HUES6 (cell line): ENCODE measurements at regions not wholly inside any gene's neighbourhood (a gene's known extent, or its start where the extent isn't known, plus 50 kb on each side); places are given as distances from the start of the nearest gene placed in this dataset.

ENCODE experiments used
- H3K27ac ChIP-seq: 2 replicates; pipeline ENCODE4 v1.7.0; 2013; ENCODE audit warnings: low read depth, mild to moderate bottlenecking, low read length, inconsistent platforms
- H3K27me3 ChIP-seq: 2 replicates; pipeline ENCODE4 v1.6.1; 2013; ENCODE audit warnings: low read length; ENCODE audit not compliant: control insufficient read depth, insufficient read depth
- H3K36me3 ChIP-seq: 2 replicates; pipeline ENCODE4 v1.6.1; 2013; ENCODE audit warnings: low read length; ENCODE audit not compliant: control insufficient read depth, insufficient read depth
- H3K4me1 ChIP-seq: 2 replicates; pipeline ENCODE4 v1.6.1; 2013; ENCODE audit warnings: low read length; ENCODE audit not compliant: control insufficient read depth, insufficient read depth
- H3K4me3 ChIP-seq: 2 replicates; pipeline ENCODE4 v1.5.1; 2013; ENCODE audit warnings: low read depth, low read length
- H3K9ac ChIP-seq: one replicate; pipeline ENCODE4 v1.6.1; 2013; ENCODE audit warnings: mild to moderate bottlenecking, low read length
- H3K9me3 ChIP-seq: 2 replicates; pipeline ENCODE4 v1.6.1; 2013; ENCODE audit warnings: low read depth, low read length; ENCODE audit not compliant: control insufficient read depth, insufficient read depth

- no peak overlapping the region for H3K27ac ChIP-seq
- H3K4me1 ChIP-seq: no peaks in the 10 kb centered on the region
- no peaks in the 10 kb centered on the region for H3K36me3 ChIP-seq
- H3K9me3 ChIP-seq: no peaks in the 10 kb centered on the region
- H3K4me3 ChIP-seq: no peak overlapping the region
- no peak overlapping the region for H3K9ac ChIP-seq
- no peaks in the 10 kb centered on the region for H3K27me3 ChIP-seq
These were observed 201.8 kb upstream of the SLIT2 start for GRCh38 chr4:20049889-20050288.

- peaks cover 10% of the 10 kb centered on the region for H3K4me1 ChIP-seq
- no peaks in the 10 kb centered on the region for H3K36me3 ChIP-seq
- H3K27ac ChIP-seq: no peak overlapping the region
- H3K27me3 ChIP-seq: no peaks in the 10 kb centered on the region
- H3K4me3 ChIP-seq: no peak overlapping the region
- no peaks in the 10 kb centered on the region for H3K9me3 ChIP-seq
- no peak overlapping the region for H3K9ac ChIP-seq
These were observed 204.6 kb upstream of the SLIT2 start for GRCh38 chr4:20046931-20047677.

DNA sequence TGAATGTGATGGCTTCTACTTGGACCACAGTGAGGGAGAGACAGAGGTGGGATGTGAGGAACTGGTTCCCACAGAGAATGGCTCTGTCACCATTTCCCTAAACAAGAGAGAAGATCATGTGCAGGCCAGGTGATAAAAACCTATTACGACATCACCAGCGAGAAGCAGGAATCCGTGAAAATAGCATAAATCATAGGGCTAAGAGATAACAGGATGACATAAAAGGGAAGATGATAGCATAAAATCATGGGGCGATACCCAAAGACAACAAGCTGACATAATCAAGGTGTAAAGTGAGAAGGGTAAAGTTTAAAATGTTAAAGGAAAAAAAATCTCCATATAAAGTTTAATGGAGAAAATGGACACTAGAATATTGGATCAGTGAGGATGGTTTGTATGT is 205.5 kb upstream of the SLIT2 start:
- Histone ChIP-seq H3K27me3 (no peaks in the 10 kb centered on the region), H3K4me3 (no peak overlapping the region), H3K4me1 (peaks cover 10% of the 10 kb centered on the region), H3K9ac (no peak overlapping the region), H3K36me3 (no peaks in the 10 kb centered on the region), H3K27ac (no peak overlapping the region), H3K9me3 (no peaks in the 10 kb centered on the region)

- Histone ChIP-seq H3K4me1 (peaks cover 10% of the 10 kb centered on the region), H3K27me3 (no peaks in the 10 kb centered on the region), H3K9ac (no peak overlapping the region), H3K4me3 (no peak overlapping the region), H3K36me3 (no peaks in the 10 kb centered on the region), H3K27ac (no peak overlapping the region), H3K9me3 (no peaks in the 10 kb centered on the region)
These were observed 206.7 kb upstream of the SLIT2 start for GRCh38 chr4:20044966-20045365.

GRCh38 chr4:20044502-20044911 is 207.2 kb upstream of the SLIT2 start:
- Histone ChIP-seq H3K9ac (no peak overlapping the region), H3K4me1 (peaks cover 10% of the 10 kb centered on the region), H3K36me3 (no peaks in the 10 kb centered on the region), H3K27me3 (no peaks in the 10 kb centered on the region), H3K4me3 (no peak overlapping the region), H3K9me3 (no peaks in the 10 kb centered on the region), H3K27ac (no peak overlapping the region)

DNA sequence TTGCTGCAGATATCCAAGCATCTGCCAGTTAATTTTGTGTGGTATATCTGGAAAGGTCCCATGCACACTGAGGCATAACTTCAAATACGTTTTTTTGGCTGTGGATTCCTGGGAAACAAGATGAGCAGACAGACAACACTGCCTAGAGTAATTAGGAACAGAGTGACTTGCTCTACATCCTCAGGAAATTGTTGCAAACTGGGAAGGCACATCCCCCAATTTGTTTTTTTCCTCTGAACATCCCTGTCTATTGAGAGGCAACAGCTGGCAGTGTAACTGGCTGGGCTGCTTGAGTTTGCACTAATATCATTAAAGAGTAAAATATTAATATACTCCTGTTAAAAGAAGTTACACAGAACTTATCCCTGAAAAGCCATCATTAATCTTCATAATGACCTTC is 207.7 kb upstream of the SLIT2 start:
- Histone ChIP-seq H3K9ac (no peak overlapping the region), H3K27ac (no peak overlapping the region), H3K4me3 (no peak overlapping the region), H3K36me3 (no peaks in the 10 kb centered on the region), H3K4me1 (peaks cover 10% of the 10 kb centered on the region), H3K9me3 (no peaks in the 10 kb centered on the region), H3K27me3 (no peaks in the 10 kb centered on the region)

DNA sequence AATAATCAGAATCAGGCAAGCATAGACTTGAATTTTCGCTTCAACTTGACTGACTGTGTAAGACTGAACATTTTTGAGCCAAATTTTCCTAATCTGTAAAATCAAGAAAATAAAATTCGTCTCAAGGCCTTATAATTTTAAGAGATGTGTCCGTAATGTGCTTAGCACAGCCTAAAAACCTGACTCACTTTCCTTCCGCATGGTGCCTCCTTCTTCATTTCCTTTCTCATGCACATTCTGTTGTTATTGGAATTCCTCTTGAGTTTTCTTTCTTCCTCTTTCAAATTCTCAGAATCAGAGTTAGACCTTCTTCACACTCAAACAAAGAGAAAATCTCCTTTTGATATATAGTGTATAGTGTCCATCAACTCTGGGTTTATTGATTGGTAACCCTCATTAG is 208.9 kb upstream of the SLIT2 start:
- Histone ChIP-seq H3K4me3 (no peak overlapping the region), H3K4me1 (peaks cover 10% of the 10 kb centered on the region), H3K27ac (peak overlapping the region; percentile 57; the same call in 1 of the 2 replicates), H3K36me3 (no peaks in the 10 kb centered on the region), H3K9me3 (no peaks in the 10 kb centered on the region), H3K27me3 (no peaks in the 10 kb centered on the region), H3K9ac (no peak overlapping the region)

DNA sequence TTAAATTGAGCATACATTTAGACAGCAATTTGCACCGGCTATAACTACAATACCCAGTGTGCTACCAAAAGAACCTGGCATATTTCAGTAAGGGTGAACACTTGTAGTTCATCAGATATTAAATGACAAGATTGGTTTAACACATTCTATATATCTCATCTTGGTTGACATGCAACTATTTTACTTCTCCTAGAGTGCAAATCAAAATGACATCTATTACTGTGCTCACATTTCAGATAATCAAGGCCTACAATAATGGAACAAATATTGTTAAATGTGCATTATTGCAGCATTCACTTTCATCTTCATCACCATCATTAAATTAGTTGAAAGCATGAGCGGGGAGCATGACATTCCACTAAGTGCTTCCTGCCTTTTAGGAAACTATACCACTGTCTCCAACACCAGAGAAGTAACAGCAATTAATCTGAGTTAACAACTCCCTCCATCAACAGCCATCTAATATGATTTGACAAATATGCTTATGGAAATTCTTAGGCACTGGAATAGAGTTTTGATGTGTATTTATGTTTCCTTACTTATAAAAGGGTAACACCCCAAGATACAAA is 209.8 kb upstream of the SLIT2 start:
- no peaks in the 10 kb centered on the region for H3K9me3 ChIP-seq
- H3K27ac ChIP-seq: no peak overlapping the region
- no peaks in the 10 kb centered on the region for H3K36me3 ChIP-seq
- no peaks in the 10 kb centered on the region for H3K27me3 ChIP-seq
- no peak overlapping the region for H3K4me3 ChIP-seq
- peaks cover 10% of the 10 kb centered on the region for H3K4me1 ChIP-seq
- no peak overlapping the region for H3K9ac ChIP-seq

DNA sequence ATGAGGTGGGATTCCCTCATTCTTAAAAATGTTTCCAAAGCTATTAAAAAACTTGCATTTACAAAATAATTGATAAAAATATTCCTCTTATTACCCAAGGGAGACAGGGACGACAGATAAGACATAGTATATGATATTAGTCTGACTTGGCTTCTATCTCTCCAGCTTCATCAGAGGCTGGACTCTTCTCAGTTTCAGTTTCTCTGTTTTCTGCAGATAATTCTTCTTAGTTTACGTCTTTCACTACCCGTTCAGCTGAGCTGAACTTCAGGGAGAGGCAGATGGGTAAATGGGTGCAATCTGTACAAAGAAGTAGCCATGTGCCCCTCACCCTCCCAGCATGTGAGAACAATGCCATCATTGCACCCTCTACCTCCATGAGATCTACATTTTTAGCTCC is 214.0 kb upstream of the SLIT2 start:
- Histone ChIP-seq H3K4me3 (no peak overlapping the region), H3K27ac (no peak overlapping the region), H3K9me3 (0 out of 2 replicates have a peak, but pooled peaks cover under 1% of the 10 kb centered on the region), H3K27me3 (no peaks in the 10 kb centered on the region), H3K9ac (no peak overlapping the region), H3K4me1 (peaks cover 5% of the 10 kb centered on the region), H3K36me3 (no peaks in the 10 kb centered on the region)

DNA sequence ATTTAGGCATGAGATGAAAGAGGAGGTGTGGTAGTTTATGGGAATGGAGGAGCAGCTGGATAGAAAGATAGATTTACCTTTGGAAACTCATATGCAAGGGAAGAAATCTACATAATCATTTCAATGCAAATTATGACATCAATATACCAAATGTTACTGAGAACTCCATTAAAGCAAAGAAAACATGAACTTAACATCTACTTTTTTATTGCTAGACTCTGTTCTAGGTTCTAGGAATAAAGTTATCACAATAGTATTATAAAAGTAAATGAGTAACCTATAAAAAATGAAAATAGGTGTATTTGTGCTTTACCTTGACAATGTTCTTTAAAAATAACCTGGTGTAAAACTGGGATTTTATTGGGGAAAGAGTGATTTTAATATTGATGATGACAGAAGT is 221.6 kb upstream of the SLIT2 start:
- Histone ChIP-seq H3K27me3 (no peaks in the 10 kb centered on the region), H3K36me3 (no peaks in the 10 kb centered on the region), H3K27ac (no peak overlapping the region), H3K9me3 (0 out of 2 replicates have a peak, but pooled peaks cover 2% of the 10 kb centered on the region), H3K4me1 (no peaks in the 10 kb centered on the region), H3K9ac (no peak overlapping the region), H3K4me3 (no peak overlapping the region)

DNA sequence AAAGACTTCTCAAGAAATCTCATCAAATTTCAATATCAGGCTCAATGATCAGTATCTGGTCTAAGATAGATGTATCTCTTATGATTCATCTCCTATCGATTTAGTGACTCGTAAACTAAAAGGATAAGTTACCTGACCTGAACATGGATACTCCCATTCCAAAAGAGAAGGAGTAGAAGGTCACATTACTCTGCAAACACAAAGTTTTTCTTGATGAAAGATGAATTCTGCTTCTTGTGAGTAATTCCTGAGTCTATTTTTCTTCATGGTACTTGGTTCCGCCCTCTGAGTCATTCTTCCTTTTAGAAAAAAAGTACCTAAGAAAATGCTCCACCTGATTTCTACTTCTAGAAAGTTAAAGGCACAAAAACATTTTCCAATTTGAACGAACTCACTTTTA is 223.1 kb upstream of the SLIT2 start:
- Histone ChIP-seq H3K4me1 (no peaks in the 10 kb centered on the region), H3K36me3 (no peaks in the 10 kb centered on the region), H3K4me3 (no peak overlapping the region), H3K27me3 (no peaks in the 10 kb centered on the region), H3K27ac (no peak overlapping the region), H3K9me3 (0 out of 2 replicates have a peak, but pooled peaks cover 2% of the 10 kb centered on the region), H3K9ac (no peak overlapping the region)
